ENCODE measurements at regions not wholly inside any gene's neighbourhood (a gene's known extent, or its start where the extent isn't known, plus 50 kb on each side); places are given as distances from the start of the nearest gene placed in this dataset.

GRCh38 chr18:65298422-65298821 lies 452.4 kb upstream of the CDH7 start:
- H3K27ac ChIP-seq (ENCODE audit: low read length): no peak overlapping the region
- no peak for TF ChIP-seq CTCF (conservative IDR thresholded peaks at IDR 0.05; ENCODE audit: low read depth, low read length)
- no peak for TF ChIP-seq EZH2 (IDR thresholded peaks at IDR 0.05; ENCODE audit: low read length, unreplicated experiment)
- TF ChIP-seq EZH2phosphoT487 (IDR thresholded peaks at IDR 0.05; ENCODE audit: borderline replicate concordance, low read length): no peak
- DNase-seq: no peak
- H3K4me2 ChIP-seq (ENCODE audit: low read length): no peak overlapping the region
- no TSS peak for BruUV-seq (replicated peaks)
- no peak for ATAC-seq
- no peaks in the 10 kb centered on the region for H3K27me3 ChIP-seq (ENCODE audit: low read length)
- no peak overlapping the region for H3K9ac ChIP-seq (ENCODE audit: low read length)
- no peaks in the 10 kb centered on the region for H3K9me3 ChIP-seq (ENCODE audit: low read length)
- H3K4me3 ChIP-seq (ENCODE audit: low read length): no peak overlapping the region
- H3F3A ChIP-seq (ENCODE audit: low read length, unreplicated experiment): no peaks in the 10 kb centered on the region
- no peak overlapping the region for H2AFZ ChIP-seq (ENCODE audit: low read length)
- H3K79me2 ChIP-seq (ENCODE audit: low read length): no peaks in the 10 kb centered on the region
- no peaks in the 10 kb centered on the region for H3K36me3 ChIP-seq (ENCODE audit: low read depth, low read length)
- no peaks in the 10 kb centered on the region for H3K9me2 ChIP-seq (replicated peaks; ENCODE audit: low read length)
- CTCF ChIA-PET: no interaction called here
- POLR2A ChIA-PET (ENCODE audit: unreplicated experiment): interaction anchor here (0.6 kb wide), 1 partner anchor 33 kb away, joined by 5 read pairs; no protein-coding TSS in a partner anchor
- H4K20me1 ChIP-seq (ENCODE audit: low read length): no peaks in the 10 kb centered on the region
- no peaks in the 10 kb centered on the region for H3K4me1 ChIP-seq (ENCODE audit: insufficient read depth, low read length)
- intact Hi-C loops (cut with micrococcal nuclease): no loop called here

- ATAC-seq (no peak), DNase-seq (no peak)
- Histone ChIP-seq H3K4me2 (ENCODE audit: low read length) (no peak overlapping the region), H2AFZ (ENCODE audit: low read length) (no peak overlapping the region), H3K27me3 (ENCODE audit: low read length) (no peaks in the 10 kb centered on the region), H3K4me1 (ENCODE audit: insufficient read depth, low read length) (no peaks in the 10 kb centered on the region), H3K36me3 (ENCODE audit: low read depth, low read length) (no peaks in the 10 kb centered on the region), H3K79me2 (ENCODE audit: low read length) (no peaks in the 10 kb centered on the region), H3K9ac (ENCODE audit: low read length) (no peak overlapping the region), H4K20me1 (ENCODE audit: low read length) (no peaks in the 10 kb centered on the region), H3K9me3 (ENCODE audit: low read length) (no peaks in the 10 kb centered on the region), H3K4me3 (ENCODE audit: low read length) (no peak overlapping the region), H3K9me2 (replicated peaks; ENCODE audit: low read length) (no peaks in the 10 kb centered on the region), H3K27ac (ENCODE audit: low read length) (no peak overlapping the region), H3F3A (ENCODE audit: low read length, unreplicated experiment) (no peaks in the 10 kb centered on the region)
- BruUV-seq (replicated peaks): no TSS peak
- TF ChIP-seq EZH2phosphoT487 (IDR thresholded peaks at IDR 0.05; ENCODE audit: borderline replicate concordance, low read length) (no peak), CTCF (conservative IDR thresholded peaks at IDR 0.05; ENCODE audit: low read depth, low read length) (no peak), EZH2 (IDR thresholded peaks at IDR 0.05; ENCODE audit: low read length, unreplicated experiment) (no peak)
- intact Hi-C loops (cut with micrococcal nuclease): no loop called here
- ChIA-PET CTCF (no interaction called here), POLR2A (ENCODE audit: unreplicated experiment) (no interaction called here)
These were observed 461.9 kb upstream of the CDH7 start for GRCh38 chr18:65288908-65289307.

DNA sequence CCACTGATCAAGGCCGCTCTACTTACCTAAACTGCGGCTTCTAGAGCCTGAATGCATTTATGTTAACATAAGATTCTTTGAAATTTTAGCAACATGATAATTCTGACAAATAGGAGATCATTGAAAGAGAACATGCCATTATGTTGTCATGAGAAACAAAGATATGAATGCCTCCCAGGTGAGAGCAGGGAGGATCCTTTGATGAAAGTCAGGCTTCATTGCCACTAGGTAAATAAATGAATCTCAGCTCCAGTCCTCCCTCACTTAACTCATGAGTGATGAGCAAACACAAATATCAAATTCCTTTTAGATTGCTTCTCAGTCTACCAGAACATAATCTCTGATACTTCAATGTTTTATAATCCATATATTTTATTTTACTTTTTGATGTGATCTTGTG lies 463.2 kb upstream of the CDH7 start:
- ChIA-PET POLR2A (ENCODE audit: unreplicated experiment) (no interaction called here), CTCF (no interaction called here)
- H3K9me2 ChIP-seq (replicated peaks; ENCODE audit: low read length): no peaks in the 10 kb centered on the region
- H3K36me3 ChIP-seq (ENCODE audit: low read depth, low read length): no peaks in the 10 kb centered on the region
- no peaks in the 10 kb centered on the region for H3F3A ChIP-seq (ENCODE audit: low read length, unreplicated experiment)
- no peak for ATAC-seq
- H4K20me1 ChIP-seq (ENCODE audit: low read length): no peaks in the 10 kb centered on the region
- TF ChIP-seq EZH2phosphoT487 (IDR thresholded peaks at IDR 0.05; ENCODE audit: borderline replicate concordance, low read length) (no peak), EZH2 (IDR thresholded peaks at IDR 0.05; ENCODE audit: low read length, unreplicated experiment) (no peak), CTCF (conservative IDR thresholded peaks at IDR 0.05; ENCODE audit: low read depth, low read length) (no peak)
- no TSS peak for BruUV-seq (replicated peaks)
- H3K4me2 ChIP-seq (ENCODE audit: low read length): no peak overlapping the region
- intact Hi-C loops (cut with micrococcal nuclease): no loop called here
- H3K27ac ChIP-seq (ENCODE audit: low read length): no peak overlapping the region
- no peak overlapping the region for H2AFZ ChIP-seq (ENCODE audit: low read length)
- H3K9ac ChIP-seq (ENCODE audit: low read length): no peak overlapping the region
- no peaks in the 10 kb centered on the region for H3K4me1 ChIP-seq (ENCODE audit: insufficient read depth, low read length)
- no peaks in the 10 kb centered on the region for H3K79me2 ChIP-seq (ENCODE audit: low read length)
- H3K9me3 ChIP-seq (ENCODE audit: low read length): no peaks in the 10 kb centered on the region
- no peak overlapping the region for H3K4me3 ChIP-seq (ENCODE audit: low read length)
- peak; percentile 8 for DNase-seq
- no peaks in the 10 kb centered on the region for H3K27me3 ChIP-seq (ENCODE audit: low read length)

Measured in PC-3 (cell line).